ENCODE measurements at regions not wholly inside any gene's neighbourhood (a gene's known extent, or its start where the extent isn't known, plus 50 kb on each side); places are given as distances from the start of the nearest gene placed in this dataset.

- Histone ChIP-seq H3K36me3 (no peaks in the 10 kb centered on the region), H3K27me3 (no peaks in the 10 kb centered on the region), H3K4me1 (no peaks in the 10 kb centered on the region), H3K4me3 (no peak overlapping the region), H3K27ac (no peak overlapping the region), H3K9me3 (no peaks in the 10 kb centered on the region)
- no peak for DNase-seq
- ATAC-seq: no peak
- TF ChIP-seq, protein P1, sequence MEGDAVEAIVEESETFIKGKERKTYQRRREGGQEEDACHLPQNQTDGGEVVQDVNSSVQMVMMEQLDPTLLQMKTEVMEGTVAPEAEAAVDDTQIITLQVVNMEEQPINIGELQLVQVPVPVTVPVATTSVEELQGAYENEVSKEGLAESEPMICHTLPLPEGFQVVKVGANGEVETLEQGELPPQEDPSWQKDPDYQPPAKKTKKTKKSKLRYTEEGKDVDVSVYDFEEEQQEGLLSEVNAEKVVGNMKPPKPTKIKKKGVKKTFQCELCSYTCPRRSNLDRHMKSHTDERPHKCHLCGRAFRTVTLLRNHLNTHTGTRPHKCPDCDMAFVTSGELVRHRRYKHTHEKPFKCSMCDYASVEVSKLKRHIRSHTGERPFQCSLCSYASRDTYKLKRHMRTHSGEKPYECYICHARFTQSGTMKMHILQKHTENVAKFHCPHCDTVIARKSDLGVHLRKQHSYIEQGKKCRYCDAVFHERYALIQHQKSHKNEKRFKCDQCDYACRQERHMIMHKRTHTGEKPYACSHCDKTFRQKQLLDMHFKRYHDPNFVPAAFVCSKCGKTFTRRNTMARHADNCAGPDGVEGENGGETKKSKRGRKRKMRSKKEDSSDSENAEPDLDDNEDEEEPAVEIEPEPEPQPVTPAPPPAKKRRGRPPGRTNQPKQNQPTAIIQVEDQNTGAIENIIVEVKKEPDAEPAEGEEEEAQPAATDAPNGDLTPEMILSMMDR (IDR thresholded peaks at IDR 0.05): no peak
- intact Hi-C loops (cut with DNase I): no loop called here
These were observed 723.8 kb downstream of the CDH11 start for GRCh38 chr16:64397945-64398508.

DNA sequence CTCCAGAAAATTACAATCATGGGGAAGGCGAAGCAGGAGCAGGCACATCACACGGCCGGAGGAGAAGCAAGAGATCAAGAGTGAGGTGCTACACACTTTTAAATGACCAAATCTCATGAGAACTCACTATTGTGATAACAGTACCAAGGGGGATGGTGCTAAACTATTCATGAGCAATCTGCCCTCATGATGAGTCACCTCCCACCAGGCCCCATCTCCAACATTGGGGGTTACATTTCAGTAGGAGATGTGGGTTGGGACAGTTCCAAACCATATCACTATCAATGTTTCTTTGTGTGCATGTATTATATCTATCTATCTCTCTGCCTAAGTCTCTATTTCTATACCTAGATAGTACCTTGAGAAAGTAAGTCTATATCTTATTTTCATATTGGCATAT, 724.8 kb downstream of the CDH11 start:
- no peaks in the 10 kb centered on the region for H3K36me3 ChIP-seq
- H3K27me3 ChIP-seq: no peaks in the 10 kb centered on the region
- no peak overlapping the region for H3K27ac ChIP-seq
- DNase-seq (no peak), ATAC-seq (no peak)
- H3K4me3 ChIP-seq: no peak overlapping the region
- TF ChIP-seq, protein P1 (IDR thresholded peaks at IDR 0.05): no peak
- H3K4me1 ChIP-seq: no peaks in the 10 kb centered on the region
- intact Hi-C loops (cut with DNase I): no loop called here
- no peaks in the 10 kb centered on the region for H3K9me3 ChIP-seq

DNA sequence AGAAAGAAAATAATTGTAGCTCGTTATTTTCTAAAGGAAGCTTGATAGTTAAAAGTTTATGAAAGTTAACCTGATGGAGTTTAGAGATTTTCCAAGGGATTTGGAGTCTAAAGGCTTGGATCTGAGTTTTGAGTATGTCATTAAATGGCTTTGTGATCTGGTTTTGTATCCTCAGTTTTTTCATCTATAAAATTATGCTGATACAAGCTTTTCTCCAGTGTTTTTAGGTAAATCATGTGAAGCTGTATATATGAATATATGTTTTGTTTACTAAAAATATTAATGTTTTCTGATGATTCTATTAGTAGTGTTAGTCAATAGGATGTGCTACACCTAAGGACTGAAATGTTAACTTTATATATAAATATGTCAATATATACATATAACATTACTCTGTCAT, 727.8 kb downstream of the CDH11 start:
- TF ChIP-seq, protein P1 (IDR thresholded peaks at IDR 0.05): no peak
- H3K27me3 ChIP-seq: no peaks in the 10 kb centered on the region
- no peaks in the 10 kb centered on the region for H3K9me3 ChIP-seq
- H3K4me1 ChIP-seq: peaks cover 5% of the 10 kb centered on the region
- no peak overlapping the region for H3K4me3 ChIP-seq
- ATAC-seq (no peak), DNase-seq (no peak)
- intact Hi-C loops (cut with DNase I): no loop called here
- no peak overlapping the region for H3K27ac ChIP-seq
- no peaks in the 10 kb centered on the region for H3K36me3 ChIP-seq

DNA sequence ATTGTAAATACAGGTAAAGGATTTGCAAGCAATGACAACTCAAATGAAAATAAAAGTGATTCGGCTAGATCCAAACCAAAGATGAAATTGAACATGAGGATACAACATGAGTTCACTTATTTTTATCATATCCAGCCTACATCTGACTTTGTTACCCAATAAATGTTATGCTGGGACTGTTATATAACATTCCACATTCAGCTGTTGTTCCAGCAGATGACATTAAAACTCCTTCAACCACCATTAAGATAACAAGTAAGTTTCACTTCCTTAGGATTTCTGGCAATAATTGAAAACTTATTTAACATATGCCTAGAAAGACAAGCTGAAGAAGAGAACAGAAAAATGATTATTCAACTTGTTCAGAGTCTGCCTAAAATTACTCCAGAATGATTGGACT, 729.4 kb downstream of the CDH11 start:
- Histone ChIP-seq H3K27me3 (no peaks in the 10 kb centered on the region), H3K9me3 (no peaks in the 10 kb centered on the region), H3K4me1 (peaks cover 5% of the 10 kb centered on the region), H3K36me3 (no peaks in the 10 kb centered on the region), H3K27ac (no peak overlapping the region), H3K4me3 (no peak overlapping the region)
- TF ChIP-seq, protein P1 (IDR thresholded peaks at IDR 0.05): no peak
- ATAC-seq (no peak), DNase-seq (no peak)
- intact Hi-C loops (cut with DNase I): no loop called here

GRCh38 chr16:64391063-64391600, 730.7 kb downstream of the CDH11 start:
- Histone ChIP-seq H3K4me3 (no peak overlapping the region), H3K27ac (peak overlapping the region; percentile 47), H3K36me3 (no peaks in the 10 kb centered on the region), H3K4me1 (peaks cover 5% of the 10 kb centered on the region), H3K27me3 (no peaks in the 10 kb centered on the region), H3K9me3 (no peaks in the 10 kb centered on the region)
- no peak for DNase-seq
- intact Hi-C loops (cut with DNase I): no loop called here
- TF ChIP-seq, protein P1 (IDR thresholded peaks at IDR 0.05): no peak
- no peak for ATAC-seq

DNA sequence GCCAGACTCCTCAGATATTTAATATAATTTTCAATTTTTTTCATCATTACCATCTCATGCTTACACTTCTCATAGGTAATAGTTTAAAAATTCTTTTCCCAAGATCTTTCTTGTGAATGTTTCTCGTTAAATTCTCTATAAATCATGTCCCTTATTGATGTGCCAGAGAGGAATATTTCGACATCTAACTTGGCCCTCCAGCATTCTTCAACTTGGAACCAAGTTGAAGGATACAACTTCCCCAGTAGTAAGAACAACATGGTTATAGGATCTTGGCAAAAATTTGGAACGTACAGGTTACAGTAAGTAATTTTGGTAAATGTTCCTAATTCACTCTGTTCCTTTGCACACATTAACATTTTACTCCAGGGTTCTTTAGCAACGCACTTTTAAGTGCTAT, 731.8 kb downstream of the CDH11 start:
- Histone ChIP-seq H3K36me3 (no peaks in the 10 kb centered on the region), H3K27ac (no peak overlapping the region), H3K4me1 (peaks cover 5% of the 10 kb centered on the region), H3K9me3 (no peaks in the 10 kb centered on the region), H3K4me3 (no peak overlapping the region), H3K27me3 (no peaks in the 10 kb centered on the region)
- ATAC-seq (no peak), DNase-seq (no peak)
- TF ChIP-seq, protein P1 (IDR thresholded peaks at IDR 0.05): no peak
- intact Hi-C loops (cut with DNase I): no loop called here

Data from upper lobe of right lung (tissue), 1 donor.